HL-60 (cell line): ENCODE measurements at regions not wholly inside any gene's neighbourhood (a gene's known extent, or its start where the extent isn't known, plus 50 kb on each side); places are given as distances from the start of the nearest gene placed in this dataset.
"Not testable (repeated sequence)": the region's sequence is repeated elsewhere in the genome, so short reads cannot be mapped to it uniquely, and the experiment has no call there.

ENCODE experiments used
- DNase-seq, 2 experiments: peaks; one replicate each; pipeline ENCODE4 v3.0.0-alpha.2; 2010 to 2020; ENCODE audit warnings: low read depth in 1 of 2, low spot score in 1 of 2
- H3K27ac ChIP-seq: fragments of 250-450 bp; sonication (Bioruptor Pico); replicated peaks from 2 replicates; pipeline ENCODE4 v1.5.1; 2020; ENCODE audit warnings: mild to moderate bottlenecking, moderate library complexity
- H3K27me3 ChIP-seq: fragments of 250-450 bp; sonication (Bioruptor Pico); 2 replicates; pipeline ENCODE4 v1.5.1; 2021; ENCODE audit warnings: mild to moderate bottlenecking, moderate library complexity; ENCODE audit not compliant: insufficient read depth, poor library complexity, severe bottlenecking
- H3K4me3 ChIP-seq: replicated peaks from 2 replicates; pipeline ENCODE4 v1.5.1; 2011; ENCODE audit warnings: mild to moderate bottlenecking, control low read depth, low read length; ENCODE audit not compliant: insufficient read depth
- CTCF ChIP-seq: IDR thresholded peaks from one replicate; pipeline ENCODE4 v1.5.1; 2011; ENCODE audit warnings: low read length, control low read depth, inconsistent platforms; ENCODE audit not compliant: insufficient read depth
- GABPA ChIP-seq: IDR thresholded peaks from 2 replicates; pipeline ENCODE4 v1.6.1; 2012; ENCODE audit warnings: low read depth
- POLR2AphosphoS5 ChIP-seq: IDR thresholded peaks from 2 replicates; pipeline ENCODE4 v1.6.1; 2012; ENCODE audit warnings: low read depth
- REST ChIP-seq: IDR thresholded peaks from 2 replicates; pipeline ENCODE4 v1.6.1; 2012; ENCODE audit warnings: low read depth; ENCODE audit not compliant: insufficient replicate concordance
- SPI1 ChIP-seq: IDR thresholded peaks from 2 replicates; pipeline ENCODE4 v1.6.1; 2012; ENCODE audit warnings: low read depth, mild to moderate bottlenecking, borderline replicate concordance

GRCh38 chr2:16417726-16418125, 247.9 kb downstream of the CYRIA start:
- no peak overlapping the region for H3K4me3 ChIP-seq
- no peaks in the 10 kb centered on the region for H3K27me3 ChIP-seq
- no peak overlapping the region for H3K27ac ChIP-seq
- no peak for DNase-seq
- TF ChIP-seq POLR2AphosphoS5, result no peak
- no peak for TF ChIP-seq REST
- no peak for TF ChIP-seq GABPA
- no peak for TF ChIP-seq SPI1
- no peak for TF ChIP-seq CTCF

GRCh38 chr2:16416651-16417050, 249.0 kb downstream of the CYRIA start:
- no peaks in the 10 kb centered on the region for H3K27me3 ChIP-seq
- TF ChIP-seq REST (no peak), CTCF (no peak), POLR2AphosphoS5 (no peak), GABPA (no peak), SPI1 (no peak)
- no peak overlapping the region for H3K27ac ChIP-seq
- DNase-seq, result no peak
- no peak overlapping the region for H3K4me3 ChIP-seq

- H3K4me3 ChIP-seq, DNase-seq, H3K27ac ChIP-seq, H3K27me3 ChIP-seq: not testable (repeated sequence)
Measured at GRCh38 chr2:16415861-16416260, 249.8 kb downstream of the CYRIA start.

- no peak for DNase-seq
- Histone ChIP-seq H3K4me3 (no peak overlapping the region), H3K27ac (no peak overlapping the region), H3K27me3 (no peaks in the 10 kb centered on the region)
- TF ChIP-seq REST (no peak), SPI1 (no peak), GABPA (no peak), CTCF (no peak)
Measured at GRCh38 chr2:16413947-16414346, 251.7 kb downstream of the CYRIA start.
